GM19043 (cell line): ENCODE measurements at regions not wholly inside any gene's neighbourhood (a gene's known extent, or its start where the extent isn't known, plus 50 kb on each side); places are given as distances from the start of the nearest gene placed in this dataset.
A peak's percentile ranks its signal among the peaks of the same experiment; 100 is the strongest.

Source experiments
- ATAC-seq: cut with Tn5 transposase; IDR thresholded peaks from one replicate; pipeline ENCODE4 v1.9.1; 2021; ENCODE audit warnings: low read depth; ENCODE audit not compliant: unreplicated experiment

GRCh38 chr9:87428659-87429058 lies 69.0 kb upstream of the DAPK1 start:
- no peak for ATAC-seq

GRCh38 chr9:87431837-87432236 lies 65.8 kb upstream of the DAPK1 start:
- no peak for ATAC-seq

- ATAC-seq, result no peak
Observed at GRCh38 chr9:87433853-87434252, 63.8 kb upstream of the DAPK1 start.

GRCh38 chr9:87434366-87434765 lies 63.3 kb upstream of the DAPK1 start:
- no peak for ATAC-seq

GRCh38 chr9:87435189-87435880 lies 62.3 kb upstream of the DAPK1 start:
- ATAC-seq, result no peak

- ATAC-seq, result no peak
Observed at GRCh38 chr9:87436716-87437115, 61.0 kb upstream of the DAPK1 start.

- ATAC-seq, result no peak
Observed at GRCh38 chr9:87437966-87438365, 59.7 kb upstream of the DAPK1 start.

- ATAC-seq, result no peak
Observed at GRCh38 chr9:87441251-87441650, 56.4 kb upstream of the DAPK1 start.

GRCh38 chr9:87442451-87442850 lies 55.2 kb upstream of the DAPK1 start:
- ATAC-seq, result no peak

- ATAC-seq, result no peak
Observed at GRCh38 chr9:87443006-87443405, 54.7 kb upstream of the DAPK1 start.

GRCh38 chr9:87443461-87443860 lies 54.2 kb upstream of the DAPK1 start:
- no peak for ATAC-seq

- peak; percentile 97 for ATAC-seq
Observed at GRCh38 chr9:87445646-87446045, 52.0 kb upstream of the DAPK1 start.

GRCh38 chr9:87446527-87446926 lies 51.1 kb upstream of the DAPK1 start:
- no peak for ATAC-seq

GRCh38 chr9:87447547-87448432 lies 49.9 kb upstream of the DAPK1 start:
- no peak for ATAC-seq
